ENCODE measurements at regions not wholly inside any gene's neighbourhood (a gene's known extent, or its start where the extent isn't known, plus 50 kb on each side); places are given as distances from the start of the nearest gene placed in this dataset.

- in situ Hi-C loops (cut with MboI; ENCODE audit: low pct_ligation_motif_present in 1 of 4, low pct_unique_long_range_greater_than_20kb in 1 of 4, low sequenced_read_pairs in 3 of 4) = no loop called here
- intact Hi-C loops (cut with DNase I; ENCODE audit: low total_unique reads) = no loop called here
- no peaks in the 10 kb centered on the region for H3K27me3 ChIP-seq
- no peak for TF ChIP-seq EP300 (IDR thresholded peaks at IDR 0.05; ENCODE audit: low read depth)
- no peak for DNase-seq
- WGBS, 2 donors (ENCODE audit: low coverage in 1 of 2) = 11 to 60% methylated on average over 1 of the region's 1 CpG
- H3K9me3 ChIP-seq = no peaks in the 10 kb centered on the region
- no peak overlapping the region for H3K4me3 ChIP-seq
- H3K36me3 ChIP-seq = no peaks in the 10 kb centered on the region
- H3K4me1 ChIP-seq = no peaks in the 10 kb centered on the region
- no peak overlapping the region for H3K27ac ChIP-seq
Measured at GRCh38 chr15:93420050-93420452, 331.0 kb upstream of the RGMA start.

DNA sequence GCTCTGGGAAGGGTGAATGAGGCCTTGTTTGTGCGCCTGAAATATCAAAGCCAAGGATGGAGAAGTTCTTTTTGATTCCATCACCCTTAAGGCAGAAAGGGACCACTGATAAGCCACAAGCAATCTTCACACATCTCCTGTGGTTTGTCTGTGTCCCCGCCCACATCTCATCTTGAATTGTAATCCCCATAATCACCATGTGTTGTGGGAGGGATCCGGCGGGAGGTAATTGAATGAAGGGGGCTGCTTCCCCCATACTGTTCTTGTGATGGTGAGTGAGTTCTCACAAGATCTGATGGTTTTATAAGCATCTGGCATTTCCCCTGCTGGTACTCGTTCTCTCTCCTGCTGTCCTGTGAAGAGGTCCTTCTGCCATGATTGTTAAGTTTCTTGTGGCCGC is 329.6 kb upstream of the RGMA start:
- TF ChIP-seq CTCF (IDR thresholded peaks at IDR 0.05) = no peak
- TF ChIP-seq POLR2A (IDR thresholded peaks at IDR 0.05) = no peak
- TF ChIP-seq POLR2AphosphoS5 (IDR thresholded peaks at IDR 0.05) = no peak
- TF ChIP-seq EP300 (IDR thresholded peaks at IDR 0.05; ENCODE audit: low read depth) = no peak
- WGBS, 2 donors (ENCODE audit: low coverage in 1 of 2) = 75% methylated on average over 6 of the region's 6 CpGs; no CpG with 5 or more reads in 1 of the 2 donors
- in situ Hi-C loops (cut with MboI; ENCODE audit: low pct_ligation_motif_present in 1 of 4, low pct_unique_long_range_greater_than_20kb in 1 of 4, low sequenced_read_pairs in 3 of 4) = loop anchor here in 1 of 4 donors (10.0 kb wide), 1 partner anchor 324 kb away; no protein-coding TSS in a partner anchor
- no peaks in the 10 kb centered on the region for H3K27me3 ChIP-seq
- no peak overlapping the region for H3K27ac ChIP-seq
- H3K4me1 ChIP-seq = no peaks in the 10 kb centered on the region
- H3K9me3 ChIP-seq = no peaks in the 10 kb centered on the region
- intact Hi-C loops (cut with DNase I; ENCODE audit: low total_unique reads) = no loop called here
- DNase-seq = no peak
- H3K4me3 ChIP-seq = no peak overlapping the region
- H3K36me3 ChIP-seq = no peaks in the 10 kb centered on the region

GRCh38 chr15:93417631-93418030 is 328.6 kb upstream of the RGMA start:
- Histone ChIP-seq H3K36me3 (no peaks in the 10 kb centered on the region), H3K27me3 (no peaks in the 10 kb centered on the region), H3K4me1 (no peaks in the 10 kb centered on the region), H3K9me3 (no peaks in the 10 kb centered on the region), H3K4me3 (no peak overlapping the region), H3K27ac (no peak overlapping the region)
- in situ Hi-C loops (cut with MboI; ENCODE audit: low pct_ligation_motif_present in 1 of 4, low pct_unique_long_range_greater_than_20kb in 1 of 4, low sequenced_read_pairs in 3 of 4) (loop anchor here in 1 of 4 donors (10.0 kb wide), 1 partner anchor 323 kb away; no protein-coding TSS in a partner anchor), intact Hi-C loops (cut with DNase I; ENCODE audit: low total_unique reads) (no loop called here)
- DNase-seq = no peak
- no peak for TF ChIP-seq POLR2A (IDR thresholded peaks at IDR 0.05)
- no peak for TF ChIP-seq CTCF (IDR thresholded peaks at IDR 0.05)
- TF ChIP-seq EP300 (IDR thresholded peaks at IDR 0.05; ENCODE audit: low read depth) = no peak
- TF ChIP-seq POLR2AphosphoS5 (IDR thresholded peaks at IDR 0.05) = no peak
- 41 to 86% methylated on average over 1 to 6 of the region's 6 CpGs for WGBS, 2 donors (ENCODE audit: low coverage in 1 of 2)

DNA sequence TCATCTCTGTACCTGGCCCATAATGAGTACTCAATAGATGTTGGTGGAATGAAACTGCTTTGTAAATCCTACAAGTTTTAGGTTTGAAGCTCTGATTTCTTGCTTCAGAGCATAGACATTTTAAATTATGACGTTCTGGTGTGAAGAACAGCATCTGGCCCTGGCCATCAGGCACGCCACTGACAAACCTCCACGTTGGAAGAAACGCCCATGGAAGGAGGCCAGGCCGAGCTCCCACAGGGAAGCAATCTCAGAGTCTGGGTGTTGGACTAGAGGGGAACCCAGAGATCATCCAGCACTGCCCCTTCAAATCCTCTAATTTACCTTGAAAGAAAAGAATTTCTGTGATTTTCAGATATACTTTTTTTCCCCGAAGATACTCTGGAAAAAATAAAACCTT is 328.1 kb upstream of the RGMA start:
- no peaks in the 10 kb centered on the region for H3K4me1 ChIP-seq
- H3K27ac ChIP-seq = no peak overlapping the region
- H3K27me3 ChIP-seq = no peaks in the 10 kb centered on the region
- H3K36me3 ChIP-seq = no peaks in the 10 kb centered on the region
- no peak overlapping the region for H3K4me3 ChIP-seq
- intact Hi-C loops (cut with DNase I; ENCODE audit: low total_unique reads) (no loop called here), in situ Hi-C loops (cut with MboI; ENCODE audit: low pct_ligation_motif_present in 1 of 4, low pct_unique_long_range_greater_than_20kb in 1 of 4, low sequenced_read_pairs in 3 of 4) (loop anchor here in 1 of 4 donors (10.0 kb wide), 1 partner anchor 322 kb away; no protein-coding TSS in a partner anchor)
- TF ChIP-seq CTCF (IDR thresholded peaks at IDR 0.05) = no peak
- TF ChIP-seq EP300 (IDR thresholded peaks at IDR 0.05; ENCODE audit: low read depth) = no peak
- TF ChIP-seq POLR2AphosphoS5 (IDR thresholded peaks at IDR 0.05) = no peak
- no peak for TF ChIP-seq POLR2A (IDR thresholded peaks at IDR 0.05)
- DNase-seq = no peak
- no peaks in the 10 kb centered on the region for H3K9me3 ChIP-seq
- 68 to 70% methylated on average over 6 of the region's 6 CpGs for WGBS, 2 donors (ENCODE audit: low coverage in 1 of 2)

- Histone ChIP-seq H3K27me3 (no peaks in the 10 kb centered on the region), H3K27ac (no peak overlapping the region), H3K9me3 (no peaks in the 10 kb centered on the region), H3K4me3 (no peak overlapping the region), H3K36me3 (no peaks in the 10 kb centered on the region), H3K4me1 (no peaks in the 10 kb centered on the region)
- TF ChIP-seq EP300 (IDR thresholded peaks at IDR 0.05; ENCODE audit: low read depth) = no peak
- TF ChIP-seq POLR2A (IDR thresholded peaks at IDR 0.05) = no peak
- no peak for TF ChIP-seq CTCF (IDR thresholded peaks at IDR 0.05)
- TF ChIP-seq POLR2AphosphoS5 (IDR thresholded peaks at IDR 0.05) = no peak
- no peak for DNase-seq
- intact Hi-C loops (cut with DNase I; ENCODE audit: low total_unique reads) (no loop called here), in situ Hi-C loops (cut with MboI; ENCODE audit: low pct_ligation_motif_present in 1 of 4, low pct_unique_long_range_greater_than_20kb in 1 of 4, low sequenced_read_pairs in 3 of 4) (loop anchor here in 1 of 4 donors (10.0 kb wide), 1 partner anchor 321 kb away; no protein-coding TSS in a partner anchor)
- 80% methylated on average over 3 of the region's 3 CpGs; no CpG with 5 or more reads in 1 of the 2 donors for WGBS, 2 donors (ENCODE audit: low coverage in 1 of 2)
Measured at GRCh38 chr15:93415576-93415975, 326.6 kb upstream of the RGMA start.
